OCI-LY3 (cell line): ENCODE measurements at regions not wholly inside any gene's neighbourhood (a gene's known extent, or its start where the extent isn't known, plus 50 kb on each side); places are given as distances from the start of the nearest gene placed in this dataset.
A peak's percentile ranks its signal among the peaks of the same experiment; 100 is the strongest.

ENCODE experiments used
- H2AFZ ChIP-seq: fragments of 200-600, 300-600 bp; shearing (Covaris generic); 2 replicates; pipeline ENCODE4 v1.6.0; 2014; ENCODE audit warnings: antibody characterized with exemption, low read depth, low read length
- H3K27ac ChIP-seq: fragments of 200-600, 300-600 bp; sonication (generic); 2 replicates; pipeline ENCODE4 v1.5.1; 2014; ENCODE audit warnings: mild to moderate bottlenecking, low read length, moderate library complexity, mixed read lengths
- H3K27me3 ChIP-seq: fragments of 200-600, 300-600 bp; sonication (generic); 2 replicates; pipeline ENCODE4 v1.6.1; 2014; ENCODE audit warnings: low read depth, low read length, mixed read lengths
- H3K36me3 ChIP-seq: fragments of 200-600, 300-600 bp; sonication (generic); replicated peaks from 2 replicates; pipeline ENCODE3; 2014; ENCODE audit warnings: low read depth, low read length, mixed read lengths
- H3K4me1 ChIP-seq: fragments of 300-600, 200-600 bp; sonication (generic); 2 replicates; pipeline ENCODE4 v1.6.1; 2014; ENCODE audit warnings: low read length, mixed read lengths
- H3K4me2 ChIP-seq: fragments of 200-600, 300-600 bp; sonication (generic); 2 replicates; pipeline ENCODE4 v1.6.1; 2014; ENCODE audit warnings: low read length, mixed read lengths
- H3K4me3 ChIP-seq: fragments of 300-600, 200-600 bp; sonication (generic); 2 replicates; pipeline ENCODE4 v1.5.1; 2014; ENCODE audit warnings: antibody characterized with exemption, mild to moderate bottlenecking, low read length, moderate library complexity
- H3K79me2 ChIP-seq: fragments of 300-600, 200-600 bp; shearing (Covaris generic); 2 replicates; pipeline ENCODE4 v1.6.1; 2014; ENCODE audit warnings: mild to moderate bottlenecking, low read length, mixed read lengths
- H3K9ac ChIP-seq: fragments of 300-600, 200-600 bp; shearing (Covaris generic); 2 replicates; pipeline ENCODE4 v1.6.0; 2014; ENCODE audit warnings: mild to moderate bottlenecking, low read length, moderate library complexity
- H3K9me3 ChIP-seq: fragments of 200-600, 300-600 bp; shearing (Covaris generic); 2 replicates; pipeline ENCODE4 v1.6.1; 2014; ENCODE audit warnings: low read length, mixed read lengths; ENCODE audit not compliant: insufficient read depth
- H4K20me1 ChIP-seq: fragments of 200-600, 300-600 bp; sonication (generic); 2 replicates; pipeline ENCODE4 v1.6.1; 2016; ENCODE audit warnings: low read length, mixed read lengths; ENCODE audit not compliant: insufficient read depth
- CTCF ChIP-seq: fragments of 200-600, 300-600 bp; sonication (generic); IDR thresholded peaks from 2 replicates; pipeline ENCODE4 v1.5.1; 2014; ENCODE audit warnings: antibody characterized with exemption, low read length, low read depth
- EZH2phosphoT487 ChIP-seq: fragments of 200-600 bp; shearing (Covaris generic); IDR thresholded peaks from 2 replicates; pipeline ENCODE4 v1.6.1; 2018; ENCODE audit warnings: antibody characterized with exemption, mixed run types, low read depth

- Histone ChIP-seq H3K27me3 (no peaks in the 10 kb centered on the region), H4K20me1 (peaks cover 92% of the 10 kb centered on the region), H3K9me3 (no peaks in the 10 kb centered on the region), H3K4me3 (peak overlapping the region; percentile 31), H2AFZ (no peak overlapping the region), H3K36me3 (peaks cover 23% of the 10 kb centered on the region), H3K4me2 (peak overlapping the region; percentile 59), H3K79me2 (peaks cover 99% of the 10 kb centered on the region), H3K27ac (peak overlapping the region; percentile 2; the same call in 1 of the 2 replicates), H3K9ac (no peak overlapping the region), H3K4me1 (peaks cover 56% of the 10 kb centered on the region)
- no peak for TF ChIP-seq EZH2phosphoT487
- no peak for TF ChIP-seq CTCF
These were observed 60.4 kb downstream of the KCNRG start for GRCh38 chr13:50075619-50076097.

GRCh38 chr13:50077431-50077830 lies 62.2 kb downstream of the KCNRG start:
- Histone ChIP-seq H3K79me2 (peaks cover 93% of the 10 kb centered on the region), H3K27ac (no peak overlapping the region), H3K9ac (no peak overlapping the region), H3K27me3 (no peaks in the 10 kb centered on the region), H2AFZ (no peak overlapping the region), H3K4me2 (peak overlapping the region; percentile 15; the same call in 1 of the 2 replicates), H3K4me1 (peaks cover 56% of the 10 kb centered on the region), H3K36me3 (peaks cover 13% of the 10 kb centered on the region), H3K4me3 (no peak overlapping the region), H3K9me3 (no peaks in the 10 kb centered on the region), H4K20me1 (peaks cover 77% of the 10 kb centered on the region)
- TF ChIP-seq CTCF (no peak), EZH2phosphoT487 (no peak)

GRCh38 chr13:50078231-50078894 lies 63.1 kb downstream of the KCNRG start:
- Histone ChIP-seq H3K4me1 (peaks cover 51% of the 10 kb centered on the region), H3K27me3 (no peaks in the 10 kb centered on the region), H3K79me2 (peaks cover 87% of the 10 kb centered on the region), H3K4me3 (peak overlapping the region; percentile 82), H3K36me3 (peaks cover 11% of the 10 kb centered on the region), H3K4me2 (peak overlapping the region; percentile 68), H3K9me3 (no peaks in the 10 kb centered on the region), H3K9ac (0 out of 2 replicates have a peak overlapping the region, but pooled peaks have one; percentile 97), H2AFZ (no peak overlapping the region), H4K20me1 (peaks cover 69% of the 10 kb centered on the region), H3K27ac (no peak overlapping the region)
- TF ChIP-seq EZH2phosphoT487 (no peak), CTCF (no peak)

- Histone ChIP-seq H3K36me3 (peaks cover 7% of the 10 kb centered on the region), H3K9me3 (no peaks in the 10 kb centered on the region), H3K27me3 (no peaks in the 10 kb centered on the region), H3K27ac (no peak overlapping the region), H3K79me2 (peaks cover 87% of the 10 kb centered on the region), H3K9ac (peak overlapping the region; percentile 97), H3K4me3 (peak overlapping the region; percentile 82), H4K20me1 (peaks cover 62% of the 10 kb centered on the region), H2AFZ (no peak overlapping the region), H3K4me2 (peak overlapping the region; percentile 68), H3K4me1 (peaks cover 52% of the 10 kb centered on the region)
- TF ChIP-seq CTCF (no peak), EZH2phosphoT487 (no peak)
These were observed 63.8 kb downstream of the KCNRG start for GRCh38 chr13:50078895-50079654.
